ENCODE measurements at regions not wholly inside any gene's neighbourhood (a gene's known extent, or its start where the extent isn't known, plus 50 kb on each side); places are given as distances from the start of the nearest gene placed in this dataset.
"Not testable (repeated sequence)": the region's sequence is repeated elsewhere in the genome, so short reads cannot be mapped to it uniquely, and the experiment has no call there.

- TF ChIP-seq CTCF, POLR2A (IDR thresholded peaks at IDR 0.05): not testable (repeated sequence)
Observed at GRCh38 chr3:75397486-75397885, 266.6 kb upstream of the FRG2C start.

All from esophagus squamous epithelium (tissue), 4 donors.